ENCODE measurements at regions not wholly inside any gene's neighbourhood (a gene's known extent, or its start where the extent isn't known, plus 50 kb on each side); places are given as distances from the start of the nearest gene placed in this dataset.
"Not testable (repeated sequence)": the region's sequence is repeated elsewhere in the genome, so short reads cannot be mapped to it uniquely, and the experiment has no call there.

GRCh38 chr5:57724836-57725235 lies 242.2 kb upstream of the ACTBL2 start:
- no peak for DNase-seq

DNA sequence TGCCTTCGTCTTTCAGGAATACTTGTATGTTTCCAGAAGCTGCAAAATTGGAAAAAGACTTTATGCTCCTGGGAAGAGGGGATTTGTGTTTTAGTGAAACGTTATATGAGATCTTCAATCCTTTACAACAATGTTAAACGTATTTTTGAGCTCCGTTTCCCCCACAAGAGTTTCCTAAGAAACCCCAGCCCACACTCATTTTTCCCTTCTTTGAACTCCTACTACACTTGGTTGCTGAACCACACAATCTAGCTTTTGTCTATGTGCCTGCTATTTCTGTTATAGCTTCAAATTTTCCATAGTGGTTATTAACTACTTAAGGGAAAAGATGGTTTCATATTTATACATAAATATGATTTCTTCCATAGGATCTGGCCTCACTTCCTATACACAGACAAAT lies 238.6 kb upstream of the ACTBL2 start:
- no peak for DNase-seq

DNA sequence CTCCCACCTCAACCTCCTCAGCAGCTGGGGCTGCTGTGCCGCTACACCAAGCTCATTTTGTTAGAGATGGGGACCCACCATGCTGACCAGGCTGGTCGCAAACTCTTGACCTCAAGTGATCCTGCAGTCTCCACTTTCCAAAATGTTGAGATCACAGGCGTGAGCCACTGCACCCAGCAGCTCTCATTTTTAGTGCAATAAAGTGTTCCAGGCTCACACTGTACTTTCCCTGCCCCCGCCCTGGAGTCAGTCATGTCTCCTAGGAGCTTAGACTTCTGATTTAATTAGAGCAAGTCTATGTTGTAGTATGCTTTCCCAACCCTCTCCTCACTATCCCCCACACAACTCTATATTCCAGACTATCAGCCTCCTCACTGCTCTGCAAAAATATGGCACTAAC lies 238.0 kb upstream of the ACTBL2 start:
- no peak for DNase-seq

DNA sequence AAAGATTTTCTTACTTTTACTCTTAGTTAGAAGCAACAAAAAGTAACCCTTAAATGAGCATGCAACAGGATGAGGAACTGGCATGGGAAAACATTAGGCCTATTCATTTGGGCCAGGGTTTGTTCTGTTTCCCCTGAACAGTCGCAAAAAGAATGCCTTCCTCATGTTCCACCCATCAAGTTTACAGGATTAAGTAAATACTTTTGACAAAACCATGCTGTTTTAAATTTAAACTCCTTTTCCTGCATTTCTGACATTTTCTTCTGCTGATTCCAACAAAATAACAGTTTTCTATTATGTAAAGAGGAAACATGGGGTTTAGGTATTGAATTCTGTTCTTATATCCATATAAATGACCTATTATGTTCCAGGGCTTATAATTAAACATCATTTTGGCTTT lies 236.6 kb upstream of the ACTBL2 start:
- DNase-seq: no peak

- DNase-seq: no peak
These were observed 235.5 kb upstream of the ACTBL2 start for GRCh38 chr5:57718155-57718554.

- DNase-seq: no peak
These were observed 234.9 kb upstream of the ACTBL2 start for GRCh38 chr5:57717555-57717954.

DNA sequence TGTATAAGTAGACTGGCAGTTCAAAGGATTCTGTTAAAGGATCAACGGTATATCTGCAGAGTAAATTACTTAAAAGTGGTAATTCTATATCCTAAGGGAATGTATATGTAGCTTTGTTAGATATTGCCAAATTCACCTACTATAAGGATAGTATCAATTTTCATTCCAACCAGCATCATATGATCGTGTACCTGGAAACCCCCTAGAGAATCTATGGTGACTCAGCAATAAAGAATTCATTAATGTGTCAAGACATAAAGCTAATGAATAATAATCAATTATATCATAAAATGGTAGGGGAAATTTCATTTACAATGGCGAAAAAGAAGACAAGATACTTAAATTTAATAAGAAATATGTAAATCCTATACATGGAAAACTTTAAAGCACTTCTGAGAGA lies 234.1 kb upstream of the ACTBL2 start:
- no peak for DNase-seq

GRCh38 chr5:57715296-57715695 lies 232.7 kb upstream of the ACTBL2 start:
- DNase-seq: no peak

- DNase-seq: not testable (repeated sequence)
These were observed 230.9 kb upstream of the ACTBL2 start for GRCh38 chr5:57713535-57713934.

GRCh38 chr5:57711946-57712345 lies 229.3 kb upstream of the ACTBL2 start:
- no peak for DNase-seq

- DNase-seq: no peak
These were observed 228.9 kb upstream of the ACTBL2 start for GRCh38 chr5:57711471-57711870.

DNA sequence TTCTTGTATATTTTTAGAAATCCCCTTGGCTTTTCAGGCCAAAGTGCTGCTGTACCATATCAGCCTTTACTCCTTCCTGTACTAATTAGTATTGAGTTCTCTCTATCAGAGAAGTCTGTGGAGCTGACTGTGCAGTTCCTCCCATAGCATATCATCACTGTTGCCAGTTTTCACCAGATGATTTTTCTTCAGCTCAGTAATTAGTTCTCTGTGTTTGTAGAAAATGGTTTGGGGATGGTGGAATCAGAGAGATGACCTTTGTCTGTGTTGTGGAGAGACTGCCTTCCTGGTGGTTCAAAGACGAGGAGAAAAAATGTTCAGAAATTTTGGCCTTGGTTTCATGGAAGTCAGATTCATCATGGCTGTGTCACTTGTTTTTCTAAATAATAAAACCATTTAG lies 227.5 kb upstream of the ACTBL2 start:
- DNase-seq: no peak

DNA sequence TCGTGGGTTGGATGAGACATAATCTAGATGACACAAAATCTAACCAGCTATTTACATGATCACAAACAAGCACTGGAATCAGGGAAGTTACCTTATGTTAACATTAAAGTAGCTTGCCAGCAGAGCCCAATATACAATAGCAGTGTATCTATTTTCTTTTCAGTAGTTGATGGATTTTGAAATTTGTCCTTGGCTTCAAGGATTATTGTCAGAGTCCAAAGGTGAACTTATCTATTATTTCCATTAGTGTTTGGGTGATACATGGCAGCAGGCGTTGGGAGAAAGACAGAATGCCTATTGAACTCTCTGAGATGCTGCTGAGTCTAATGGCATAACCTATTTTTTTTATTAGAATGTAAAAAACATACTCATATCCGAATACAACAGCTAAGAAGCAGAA lies 223.2 kb upstream of the ACTBL2 start:
- DNase-seq: no peak

DNA sequence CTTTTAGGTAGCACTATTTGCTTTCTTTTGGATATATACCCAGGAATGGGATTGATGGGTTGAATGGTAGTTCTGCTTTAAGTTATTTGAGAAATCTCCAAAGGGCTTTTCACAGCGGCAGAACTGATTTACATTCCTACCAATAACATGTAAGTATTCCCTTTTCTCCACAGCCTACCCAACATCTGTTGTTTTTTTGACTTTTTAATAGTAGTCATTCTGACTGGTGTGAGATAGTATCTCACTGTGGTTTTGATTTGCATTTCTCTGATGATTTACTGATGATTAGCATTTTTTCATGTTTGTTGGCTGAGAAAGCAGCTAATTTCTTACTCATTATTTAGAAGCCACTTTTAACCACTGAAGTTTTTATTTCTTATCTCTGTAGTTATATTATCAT lies 221.1 kb upstream of the ACTBL2 start:
- DNase-seq: no peak

DNA sequence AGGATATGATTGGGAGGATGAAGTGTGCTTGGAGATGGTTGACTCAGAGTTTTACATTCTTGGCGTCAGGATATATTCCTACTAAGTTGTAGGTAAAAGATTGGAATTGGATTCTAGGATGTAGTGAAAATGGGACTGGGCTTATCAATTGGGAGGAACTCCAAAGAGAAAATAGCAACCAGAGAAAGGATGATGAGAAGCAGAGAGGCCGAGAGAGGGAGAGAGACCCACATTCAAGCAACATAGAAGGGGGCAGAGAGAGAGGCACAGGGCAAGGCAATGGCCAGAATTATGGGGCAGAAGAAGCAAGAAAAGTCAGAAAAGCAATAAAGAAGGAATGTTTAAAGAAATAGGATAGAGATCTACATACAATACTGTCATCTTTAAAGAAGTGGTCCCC lies 217.9 kb upstream of the ACTBL2 start:
- no peak for DNase-seq

GRCh38 chr5:57700072-57700471 lies 217.5 kb upstream of the ACTBL2 start:
- DNase-seq: no peak

DNA sequence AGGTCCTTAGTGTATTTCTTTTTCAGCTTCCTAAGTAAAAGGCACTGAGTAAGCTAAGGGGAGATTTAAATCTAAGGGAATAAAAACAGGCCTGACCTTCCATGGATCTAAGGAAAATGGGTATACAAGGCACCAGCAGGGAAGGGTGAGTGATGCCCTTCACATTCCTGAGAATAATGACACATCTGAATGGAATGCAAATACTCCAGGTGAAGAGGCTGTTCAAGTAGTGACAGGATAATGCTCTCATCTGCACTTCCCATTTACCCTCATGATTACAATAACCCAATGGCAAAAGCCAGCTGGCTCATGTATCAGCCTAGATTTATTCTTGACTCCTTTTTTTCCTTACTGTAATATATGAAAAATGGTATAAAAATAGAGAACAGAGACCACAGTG lies 216.2 kb upstream of the ACTBL2 start:
- DNase-seq: no peak

DNA sequence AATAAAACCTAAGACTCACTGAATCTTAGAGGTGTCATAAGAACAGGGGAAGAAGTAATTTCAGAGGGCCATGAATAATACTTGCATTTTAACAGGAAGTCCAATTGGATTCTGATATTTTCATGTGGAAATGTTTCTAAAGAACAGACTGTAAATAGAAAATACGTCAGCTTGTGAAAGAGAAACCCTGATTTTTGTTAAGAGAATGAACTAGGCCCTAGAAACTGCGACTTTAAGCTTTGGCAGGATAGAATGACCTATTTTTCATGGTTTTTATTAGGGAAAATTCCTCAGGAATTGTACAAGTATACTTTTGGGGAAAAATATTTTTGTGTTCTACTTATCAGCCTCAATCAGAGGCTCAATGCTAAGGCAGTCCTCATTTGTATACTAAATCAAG lies 215.5 kb upstream of the ACTBL2 start:
- no peak for DNase-seq

GRCh38 chr5:57696825-57697570 lies 214.4 kb upstream of the ACTBL2 start:
- DNase-seq: no peak

DNA sequence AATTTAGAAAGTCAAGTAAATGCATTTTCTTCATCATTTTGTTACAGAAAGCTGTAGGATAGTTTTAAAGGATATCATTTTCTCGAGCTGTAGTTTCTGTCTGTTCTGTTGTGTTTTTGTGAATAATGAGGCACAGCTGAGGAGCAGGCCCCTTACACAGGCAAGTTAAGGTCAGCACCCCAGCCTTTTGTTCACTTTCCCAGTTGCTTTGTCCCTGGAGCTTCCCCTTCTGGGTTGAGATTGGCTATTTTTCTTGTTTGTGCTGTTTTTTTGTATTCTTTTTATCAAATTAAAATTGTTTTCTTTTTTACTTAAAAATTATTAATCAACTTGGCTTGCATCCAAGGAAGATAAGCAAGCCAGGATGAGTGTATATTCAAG lies 213.8 kb upstream of the ACTBL2 start:
- DNase-seq: no peak

GRCh38 chr5:57695706-57696388 lies 213.2 kb upstream of the ACTBL2 start:
- DNase-seq: no peak

GRCh38 chr5:57695179-57695578 lies 212.6 kb upstream of the ACTBL2 start:
- no peak for DNase-seq

- DNase-seq: no peak
These were observed 211.1 kb upstream of the ACTBL2 start for GRCh38 chr5:57693488-57694305.
